Coronary artery (tissue), 2 donors: ENCODE measurements at regions not wholly inside any gene's neighbourhood (a gene's known extent, or its start where the extent isn't known, plus 50 kb on each side); places are given as distances from the start of the nearest gene placed in this dataset.
A peak's percentile ranks its signal among the peaks of the same experiment; 100 is the strongest.
"Not testable (repeated sequence)": the region's sequence is repeated elsewhere in the genome, so short reads cannot be mapped to it uniquely, and the experiment has no call there.

Experiments
- DNase-seq: peaks from one replicate; pipeline ENCODE4 v3.0.0-alpha.2; 2017; ENCODE audit warnings: low spot score
- H3K27ac ChIP-seq, 2 donors: fragments of 200-600 bp; sonication (generic); one replicate each; pipeline ENCODE4 v1.5.1; 2016 to 2019
- H3K4me3 ChIP-seq: fragments of 200-600 bp; sonication (generic); 2 replicates; pipeline ENCODE4 v1.5.1; 2016; ENCODE audit warnings: mild to moderate bottlenecking, moderate library complexity
- CTCF ChIP-seq: fragments of 200-600 bp; sonication (generic); IDR thresholded peaks from one replicate; pipeline ENCODE4 v1.5.1; 2019; ENCODE audit warnings: antibody characterized with exemption

- TF ChIP-seq CTCF: no peak
- DNase-seq: no peak
- Histone ChIP-seq H3K27ac (peak overlapping the region in 1 of 2 donors; percentile 28), H3K4me3 (no peak overlapping the region)
Measured at GRCh38 chr12:118534003-118534402, 157.6 kb downstream of the SUDS3 start.

GRCh38 chr12:118536306-118536906, 160.1 kb downstream of the SUDS3 start:
- DNase-seq: no peak
- TF ChIP-seq CTCF: no peak
- Histone ChIP-seq H3K4me3 (no peak overlapping the region), H3K27ac (peak overlapping the region; percentile 82 to 93)

GRCh38 chr12:118537481-118537917, 161.1 kb downstream of the SUDS3 start:
- peak; percentile 80 for DNase-seq
- Histone ChIP-seq H3K4me3 (peak overlapping the region; percentile 32), H3K27ac (peak overlapping the region; percentile 82 to 93)
- TF ChIP-seq CTCF: no peak

DNA sequence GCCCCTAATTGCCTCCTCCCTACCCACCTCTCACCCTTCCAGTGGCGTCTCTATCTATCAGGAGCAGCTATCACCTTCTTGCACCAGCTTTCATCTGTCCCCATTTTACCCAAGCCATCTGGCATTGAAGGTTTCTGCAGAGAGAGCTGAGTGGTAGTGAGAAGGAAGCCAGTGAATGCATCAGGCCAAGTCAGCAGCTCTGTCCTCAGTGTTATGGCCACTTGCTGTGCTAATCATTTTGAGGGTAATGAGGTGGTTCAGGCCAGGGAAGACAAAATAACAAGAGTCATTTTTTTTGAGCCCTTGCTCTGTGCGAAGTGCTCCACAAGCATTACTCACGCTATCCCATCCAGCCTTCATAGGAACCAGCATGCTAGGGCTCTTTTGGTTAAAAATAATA, 164.7 kb downstream of the SUDS3 start:
- H3K4me3 ChIP-seq: no peak overlapping the region
- DNase-seq: no peak
- H3K27ac ChIP-seq: no peak overlapping the region
- no peak for TF ChIP-seq CTCF

- no peak for TF ChIP-seq CTCF
- H3K4me3 ChIP-seq: no peak overlapping the region
Measured at GRCh38 chr12:118541934-118542333, 165.6 kb downstream of the SUDS3 start.

DNA sequence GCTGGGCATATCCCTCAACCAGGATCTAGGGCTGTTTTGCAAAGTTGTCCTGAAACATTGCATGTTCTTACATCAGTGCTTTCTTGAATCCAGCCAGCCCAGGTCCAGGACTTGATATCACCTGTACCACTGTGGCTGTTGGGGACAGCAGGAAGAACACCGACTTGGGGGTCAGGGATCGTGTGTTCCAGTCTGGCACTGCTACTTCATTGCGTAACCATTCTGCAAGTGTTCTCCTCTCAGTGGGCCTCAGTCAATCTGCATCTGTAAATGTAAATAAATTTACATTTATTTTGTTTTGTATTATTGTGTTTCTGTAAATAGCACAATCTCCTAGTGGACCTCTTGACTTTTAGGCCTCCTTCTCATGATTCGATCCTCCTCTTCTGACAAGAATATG, 167.3 kb downstream of the SUDS3 start:
- Histone ChIP-seq H3K4me3 (no peak overlapping the region), H3K27ac (no peak overlapping the region)
- DNase-seq: no peak
- no peak for TF ChIP-seq CTCF

More at GRCh38 chr12:118541934-118542333, 165.6 kb downstream of the SUDS3 start:
- no peak overlapping the region for H3K27ac ChIP-seq
- no peak for DNase-seq

GRCh38 chr12:118544569-118544968, 168.2 kb downstream of the SUDS3 start:
- TF ChIP-seq CTCF: no peak
- no peak overlapping the region for H3K27ac ChIP-seq
- no peak for DNase-seq
- no peak overlapping the region for H3K4me3 ChIP-seq

DNA sequence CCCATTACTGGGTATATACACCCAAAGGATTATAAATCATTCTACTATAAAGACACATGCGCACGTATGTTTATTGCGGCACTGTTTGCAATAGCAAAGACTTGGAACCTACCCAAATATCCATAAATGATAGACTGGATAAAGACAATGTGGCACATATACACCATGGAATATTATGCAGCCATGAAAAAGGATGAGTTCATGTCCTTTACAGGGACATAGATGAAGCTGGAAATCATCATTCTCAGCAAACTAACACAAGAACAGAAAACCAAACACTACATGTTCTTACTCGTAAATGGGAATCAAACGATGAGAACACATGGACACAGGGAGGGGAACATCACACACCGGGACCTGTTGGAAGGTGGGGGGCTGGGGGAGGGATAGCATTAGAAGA, 171.3 kb downstream of the SUDS3 start:
- not testable (repeated sequence) for DNase-seq, H3K27ac ChIP-seq, H3K4me3 ChIP-seq
